ENCODE measurements at regions not wholly inside any gene's neighbourhood (a gene's known extent, or its start where the extent isn't known, plus 50 kb on each side); places are given as distances from the start of the nearest gene placed in this dataset.

GRCh38 chr9:75775966-75776691 lies 114.3 kb upstream of the PCSK5 start:
- TF ChIP-seq CTCF (conservative IDR thresholded peaks at IDR 0.05) (no peak), ZFX (IDR thresholded peaks at IDR 0.05) (no peak)
